NCI-H187 treated with DMSO at 0.1 percent for 48 hours (cell line): ENCODE measurements at regions not wholly inside any gene's neighbourhood (a gene's known extent, or its start where the extent isn't known, plus 50 kb on each side); places are given as distances from the start of the nearest gene placed in this dataset.
"Not testable (repeated sequence)": the region's sequence is repeated elsewhere in the genome, so short reads cannot be mapped to it uniquely, and the experiment has no call there.

Experiments
- DNase-seq: peaks from one replicate; lab custom pipeline; 2025; lab: John Stamatoyannopoulos, UW

DNA sequence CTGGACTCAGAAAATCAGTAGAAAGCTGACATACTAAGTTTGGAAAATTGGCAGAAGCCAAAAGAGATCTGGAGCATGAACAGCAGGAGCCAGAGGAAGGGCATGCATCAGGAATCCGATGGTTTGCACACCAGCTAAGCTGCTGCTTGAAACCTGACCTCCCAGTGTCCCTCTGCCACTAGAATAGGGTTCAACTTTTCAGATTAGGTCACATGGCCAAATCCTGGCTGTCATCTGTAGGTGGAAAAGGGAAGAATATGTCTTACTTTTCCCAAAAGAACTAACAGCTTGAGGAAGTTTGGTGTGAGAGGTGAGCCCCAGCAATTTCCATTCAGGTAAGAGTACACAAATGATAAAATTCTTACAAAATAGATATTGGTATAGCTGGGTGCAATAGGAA lies 732.6 kb downstream of the RERGL start:
- DNase-seq: no peak

DNA sequence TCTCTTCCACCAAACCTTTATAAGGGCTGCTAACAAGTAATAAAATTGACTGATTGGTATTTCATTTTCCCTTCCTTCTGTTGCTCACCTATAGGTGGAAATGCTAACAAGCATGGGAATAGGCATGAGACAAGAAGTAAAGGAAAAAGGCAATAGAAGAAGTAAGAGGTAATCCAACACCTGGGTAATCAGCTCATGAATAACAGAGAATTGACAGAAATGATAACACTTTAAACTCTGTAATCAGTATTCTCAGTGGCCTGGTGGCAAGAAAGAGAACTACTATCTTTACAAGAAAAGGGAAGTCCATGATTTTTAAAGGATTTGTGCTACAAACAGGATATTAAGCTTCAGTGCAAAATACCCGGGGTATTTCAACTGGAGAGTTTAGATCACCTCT lies 737.8 kb downstream of the RERGL start:
- DNase-seq: no peak

DNA sequence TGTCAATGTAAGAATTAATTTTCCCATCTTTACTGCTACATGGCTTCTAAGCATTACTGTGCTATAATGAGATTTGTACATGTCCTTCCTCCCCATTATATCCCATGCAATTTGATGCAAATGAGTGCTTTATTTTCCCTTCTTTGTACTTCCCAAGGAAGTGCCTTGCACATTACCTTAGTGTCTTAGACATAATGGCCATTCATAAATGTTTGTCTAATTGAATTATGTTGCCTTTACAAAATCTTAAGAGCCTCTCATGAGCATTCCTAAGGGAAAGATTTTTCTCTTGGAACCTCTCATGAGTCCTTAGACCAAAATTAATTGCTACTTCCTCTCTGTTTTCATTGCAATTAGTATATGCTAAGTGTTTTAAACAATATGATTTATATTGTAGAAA lies 741.7 kb downstream of the RERGL start:
- no peak for DNase-seq

DNA sequence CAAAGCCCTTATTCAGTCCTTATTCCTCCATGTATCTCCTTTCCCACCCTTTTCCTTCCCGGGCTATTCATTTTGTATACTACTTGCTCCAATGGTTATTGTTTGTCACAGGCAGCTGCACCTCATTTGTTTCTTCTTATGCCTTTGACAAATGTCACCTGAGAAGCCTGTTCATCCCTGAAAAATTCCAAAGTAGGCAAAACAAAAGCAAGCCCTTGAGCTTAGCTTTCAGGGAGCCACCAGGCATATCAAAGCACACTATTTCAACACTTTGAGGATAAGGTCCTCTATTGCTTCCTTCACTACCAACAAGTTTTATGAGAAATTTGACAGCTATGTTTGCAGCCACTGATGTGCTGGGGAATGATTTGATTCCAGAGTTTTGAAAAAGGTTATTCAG lies 738.7 kb upstream of the LMO3 start:
- peak; percentile 56 for DNase-seq

DNA sequence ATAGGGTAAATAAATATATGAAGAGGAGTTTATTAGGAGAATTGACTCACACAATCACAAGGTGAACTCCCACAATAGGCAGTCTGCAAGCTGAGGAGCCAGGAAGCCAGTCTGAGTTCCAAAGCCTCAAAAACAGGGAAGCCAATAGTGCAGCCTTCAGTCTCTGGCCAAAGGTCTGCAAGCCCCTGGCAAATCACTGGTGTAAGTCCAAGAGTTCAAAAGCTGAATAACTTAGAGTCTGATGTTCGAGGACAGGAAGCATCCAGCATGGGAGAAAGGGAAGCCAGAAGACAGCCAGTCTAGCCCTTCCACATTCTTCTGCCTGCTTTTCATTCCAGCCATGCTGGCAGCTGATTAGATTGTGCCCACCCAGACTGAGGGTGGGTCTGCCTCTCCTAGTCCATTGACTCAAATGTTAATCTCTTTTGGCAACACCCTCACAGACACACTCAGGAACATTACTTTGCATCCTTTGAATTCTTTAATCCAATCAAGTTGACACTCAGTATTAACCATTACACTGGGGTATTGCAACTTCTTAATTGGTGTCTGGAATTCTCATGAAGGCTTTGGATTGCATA lies 736.5 kb upstream of the LMO3 start:
- DNase-seq: no peak

DNA sequence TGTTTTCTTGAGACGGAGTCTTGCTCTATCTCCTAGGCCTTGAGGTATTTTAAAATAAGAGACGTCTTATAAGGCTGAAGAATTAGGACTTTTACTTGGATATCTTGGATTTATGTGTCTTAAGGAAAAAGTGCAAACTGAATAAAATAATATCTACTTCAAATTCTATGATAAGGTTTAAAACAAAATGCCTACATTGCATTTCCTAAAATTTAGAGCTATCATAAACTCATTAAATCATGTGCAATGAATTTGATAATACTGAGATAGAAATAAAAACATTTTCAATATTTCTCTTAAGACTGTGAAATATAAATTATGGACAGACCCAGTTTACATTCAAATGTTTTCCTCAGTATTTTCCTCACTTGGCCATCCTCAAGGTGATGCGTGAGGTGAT lies 729.5 kb upstream of the LMO3 start:
- no peak for DNase-seq

DNA sequence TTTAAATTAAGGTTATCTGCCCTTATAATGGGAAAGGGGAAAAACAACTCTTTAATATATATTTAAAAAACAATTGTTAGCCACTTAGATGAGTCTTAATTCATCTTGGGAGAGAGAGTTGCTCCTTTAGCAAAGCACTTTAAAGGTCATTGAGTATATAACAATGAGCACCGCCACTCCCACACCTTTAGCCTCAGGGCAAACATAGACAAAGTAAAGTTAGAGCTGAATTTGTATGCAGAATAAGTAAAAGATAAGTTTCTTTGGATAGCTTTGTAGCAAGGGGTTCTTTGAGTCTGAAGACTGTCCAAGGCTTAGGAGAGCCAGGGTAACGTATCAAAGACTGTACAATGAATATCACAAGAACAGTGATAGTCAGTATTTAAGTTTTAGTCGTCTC lies 728.8 kb upstream of the LMO3 start:
- no peak for DNase-seq

DNA sequence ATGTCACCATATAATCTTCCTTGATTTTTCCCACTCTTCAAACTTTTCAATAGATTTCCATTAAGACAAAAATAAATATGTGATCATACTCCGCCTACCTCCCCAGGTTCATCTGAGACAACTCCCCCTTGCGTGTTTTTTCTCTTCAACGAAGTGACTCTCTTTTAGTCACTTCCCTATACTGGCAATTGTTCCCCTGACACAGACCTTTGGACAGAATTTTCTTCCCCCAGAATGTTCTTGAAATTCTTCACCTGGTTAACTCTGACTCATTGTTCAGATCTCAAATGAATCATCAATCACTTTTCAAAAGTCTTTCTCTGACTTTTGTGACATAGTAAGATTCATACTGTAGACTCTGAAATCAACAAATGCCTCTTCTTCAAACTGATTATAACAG lies 727.3 kb upstream of the LMO3 start:
- DNase-seq: no peak

DNA sequence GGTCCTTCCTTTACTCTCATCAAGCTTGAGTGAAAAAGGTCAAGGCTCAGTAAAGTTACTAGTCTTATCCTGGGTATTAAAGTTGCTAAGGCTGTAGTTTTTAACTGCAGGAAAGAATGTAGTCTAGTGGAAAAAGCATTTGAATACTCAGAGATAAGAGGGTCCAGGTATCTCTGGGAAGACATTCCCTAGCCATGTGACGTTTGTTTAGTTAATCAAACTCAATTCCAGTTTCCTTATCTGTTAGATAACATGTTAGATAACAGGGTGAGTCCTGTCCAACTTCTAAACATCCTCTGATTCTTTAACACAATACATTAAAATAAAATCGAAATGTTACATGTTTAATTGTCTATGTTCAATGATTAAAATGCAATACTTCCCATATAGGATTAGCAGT lies 720.7 kb upstream of the LMO3 start:
- DNase-seq: no peak

DNA sequence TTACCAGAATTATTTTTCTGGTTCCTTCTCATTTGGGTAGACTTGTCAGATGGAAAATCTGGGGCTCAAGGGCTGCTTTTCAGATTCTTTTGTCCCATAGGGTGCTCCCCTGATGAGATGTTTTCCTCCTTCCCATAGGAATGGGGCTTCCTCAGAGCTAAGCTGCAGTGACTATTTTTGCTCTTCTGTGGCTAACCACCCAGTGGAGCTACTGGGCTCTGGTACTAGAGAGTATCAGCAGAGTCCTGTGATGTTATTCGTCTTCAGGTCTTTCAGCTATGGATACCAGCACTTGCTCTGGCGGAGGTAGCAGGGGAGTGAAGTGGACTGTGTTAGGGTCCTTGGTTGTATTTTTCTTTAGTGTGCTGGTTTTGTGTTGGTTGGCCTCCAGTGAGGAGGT lies 716.1 kb upstream of the LMO3 start:
- no peak for DNase-seq

DNA sequence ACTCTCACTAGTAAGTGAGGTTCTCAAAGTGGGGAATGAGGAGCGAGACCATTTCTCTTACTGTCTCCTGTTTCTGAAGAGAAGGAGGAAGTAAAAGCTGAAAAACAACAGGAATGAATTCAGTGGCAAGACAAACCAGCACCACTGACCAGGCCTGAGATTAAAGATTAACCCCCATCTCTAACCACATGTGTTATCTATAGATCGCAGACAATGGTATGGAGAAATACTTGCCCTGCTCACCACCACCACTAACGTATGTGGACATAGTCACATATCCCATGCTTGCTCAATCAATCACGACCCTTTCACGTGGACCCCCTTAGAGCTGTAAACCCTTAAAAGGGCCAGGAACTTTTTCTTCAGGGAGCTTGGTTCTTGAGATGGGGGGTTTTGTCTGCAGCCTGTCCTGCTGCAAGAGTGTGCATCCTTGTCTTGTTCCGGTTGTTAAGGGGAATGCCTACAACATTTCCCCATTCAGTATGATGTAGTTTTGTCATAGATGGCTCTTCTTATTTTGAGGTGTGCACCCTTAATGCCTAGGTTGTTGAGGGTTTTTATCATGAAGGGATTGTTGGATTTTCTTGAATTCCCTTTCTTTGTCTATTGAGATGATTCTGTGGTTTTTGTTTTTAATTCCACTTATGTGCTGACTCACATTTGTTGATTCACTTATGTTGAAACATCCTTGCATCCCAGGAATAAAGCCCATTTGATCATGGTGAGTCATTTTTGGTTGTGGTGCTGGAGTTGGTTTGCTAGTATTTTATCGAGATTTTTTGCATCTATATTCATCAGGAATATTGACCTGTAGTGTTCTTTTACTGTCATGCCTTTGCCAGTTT lies 698.8 kb upstream of the LMO3 start:
- DNase-seq: no peak

DNA sequence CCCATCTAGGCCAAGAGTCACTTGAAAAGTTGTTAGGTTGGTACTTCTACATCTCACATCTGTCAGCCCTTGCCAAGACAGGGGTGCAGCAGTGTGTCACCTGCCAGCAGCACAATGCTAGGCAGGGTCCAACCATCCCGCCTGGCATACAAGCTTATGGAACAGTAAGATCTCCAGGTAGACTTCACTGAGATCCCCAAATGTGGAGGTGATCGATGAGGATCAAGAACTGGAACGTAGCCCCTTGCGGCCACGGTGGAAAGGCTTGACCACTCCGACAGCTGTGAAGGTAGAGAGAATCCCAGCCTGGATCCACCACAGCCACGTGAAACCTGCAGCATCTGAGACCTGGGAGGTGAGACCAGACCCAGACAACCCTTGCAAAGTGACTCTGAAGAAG lies 696.0 kb upstream of the LMO3 start:
- DNase-seq: no peak

DNA sequence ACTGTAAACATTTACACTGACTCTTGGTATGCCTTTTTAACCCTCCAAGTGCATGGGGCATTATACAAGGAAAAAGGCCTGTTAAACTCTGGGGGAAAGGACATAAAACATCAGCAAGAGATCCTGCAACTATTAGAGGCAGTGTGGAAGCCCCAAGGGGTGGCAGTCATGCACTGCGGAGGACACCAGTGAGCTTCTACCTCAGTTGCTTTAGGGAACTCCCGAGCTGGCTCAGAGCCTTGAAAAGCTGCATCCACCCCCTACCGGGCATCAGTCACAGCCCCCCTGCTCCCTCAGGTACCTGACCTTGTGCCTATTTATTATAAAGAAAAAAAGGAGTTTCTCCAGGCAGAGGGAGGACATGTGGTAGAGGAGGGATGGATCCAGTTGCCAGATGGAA lies 695.6 kb upstream of the LMO3 start:
- DNase-seq: no peak

DNA sequence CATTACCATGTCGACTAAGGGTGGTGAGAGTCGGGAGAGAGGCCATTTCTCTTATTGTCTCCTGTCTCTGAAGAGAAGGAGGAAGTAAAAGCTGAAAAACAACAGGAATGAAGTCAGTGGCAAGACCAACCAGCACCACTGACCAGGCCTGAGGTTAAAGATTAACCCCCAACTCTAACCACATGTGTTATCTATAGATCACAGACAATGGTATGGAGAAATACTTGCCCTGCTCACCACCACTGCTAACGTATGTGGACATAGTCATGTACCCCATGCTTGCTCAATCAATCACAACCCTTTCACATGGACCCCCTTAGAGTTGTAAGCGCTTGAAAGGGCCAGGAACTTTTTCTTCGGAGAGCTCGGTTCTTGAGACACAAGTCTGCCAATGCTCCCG lies 690.9 kb upstream of the LMO3 start:
- DNase-seq: no peak

DNA sequence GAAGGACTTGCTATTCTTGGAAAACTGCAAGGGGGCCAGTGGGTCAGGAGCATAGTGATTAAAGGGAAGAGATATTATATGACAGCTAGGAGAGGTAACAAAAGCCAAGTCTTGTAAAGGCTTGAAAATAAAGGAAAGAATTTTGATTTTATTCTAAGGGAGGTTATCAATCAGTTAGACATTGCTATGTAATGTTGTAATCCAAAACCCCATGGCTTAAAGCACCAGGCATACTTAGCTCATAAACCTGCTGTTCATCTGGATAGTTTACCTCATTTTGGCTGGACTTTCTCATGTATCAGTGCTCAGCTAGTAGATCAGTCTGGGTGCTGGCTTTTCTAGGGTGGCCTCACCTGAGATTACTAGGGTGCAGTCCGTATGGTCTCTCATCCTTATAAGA lies 680.9 kb upstream of the LMO3 start:
- DNase-seq: no peak

DNA sequence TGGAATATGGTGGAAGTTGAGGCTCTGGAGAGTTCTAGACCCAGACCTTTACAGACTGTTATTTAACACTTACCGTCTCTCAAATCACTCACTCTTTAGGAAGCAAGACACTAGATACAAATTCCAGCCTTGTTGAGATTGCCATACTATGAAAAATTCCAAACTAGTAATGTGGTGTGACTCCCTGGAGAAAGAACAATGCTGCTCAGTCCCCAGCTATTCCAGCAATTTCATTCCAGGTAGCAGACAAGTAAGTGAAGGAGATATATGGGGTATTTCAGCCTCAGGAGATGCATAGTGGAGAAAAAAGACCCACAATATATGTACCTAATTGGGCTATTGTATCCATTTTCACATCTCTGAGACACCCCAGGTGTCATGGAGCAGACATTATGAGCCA lies 678.9 kb upstream of the LMO3 start:
- DNase-seq: no peak

DNA sequence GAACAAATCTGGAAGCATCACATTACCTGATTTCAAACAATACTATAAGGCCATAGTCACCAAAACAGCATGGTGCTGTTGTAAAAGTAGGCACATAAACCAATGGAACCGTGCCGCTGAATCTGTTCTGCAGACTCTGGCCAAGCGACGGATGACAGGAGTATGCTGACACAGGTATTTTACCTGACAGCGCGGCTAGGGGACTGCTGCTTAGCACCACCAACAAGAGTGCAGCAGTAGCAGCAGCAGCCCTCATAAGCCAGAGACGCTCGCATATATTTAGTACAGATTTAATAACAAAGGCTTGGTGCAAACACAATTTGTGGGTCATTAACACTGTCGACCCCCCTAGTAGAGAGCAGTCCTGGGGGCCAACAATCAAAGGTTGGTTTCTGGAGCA lies 677.6 kb upstream of the LMO3 start:
- no peak for DNase-seq

DNA sequence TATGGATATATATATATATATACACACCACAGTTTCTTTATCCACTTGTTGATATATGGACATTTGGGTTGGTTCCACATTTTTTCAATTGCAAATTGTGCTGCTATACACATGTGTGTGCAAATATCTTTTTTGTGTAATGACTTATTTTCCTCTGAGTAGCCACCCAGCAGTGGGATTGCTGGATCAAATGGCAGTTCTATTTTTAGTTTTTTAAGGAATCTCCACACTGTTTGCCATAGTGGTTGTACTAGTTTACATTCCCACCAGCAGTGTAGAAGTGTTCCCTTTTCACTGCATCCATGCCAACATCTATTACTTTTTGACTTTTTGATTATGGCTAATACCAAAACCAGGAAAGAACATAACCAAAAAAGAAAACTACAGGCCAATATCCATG lies 676.2 kb upstream of the LMO3 start:
- DNase-seq: not testable (repeated sequence)

DNA sequence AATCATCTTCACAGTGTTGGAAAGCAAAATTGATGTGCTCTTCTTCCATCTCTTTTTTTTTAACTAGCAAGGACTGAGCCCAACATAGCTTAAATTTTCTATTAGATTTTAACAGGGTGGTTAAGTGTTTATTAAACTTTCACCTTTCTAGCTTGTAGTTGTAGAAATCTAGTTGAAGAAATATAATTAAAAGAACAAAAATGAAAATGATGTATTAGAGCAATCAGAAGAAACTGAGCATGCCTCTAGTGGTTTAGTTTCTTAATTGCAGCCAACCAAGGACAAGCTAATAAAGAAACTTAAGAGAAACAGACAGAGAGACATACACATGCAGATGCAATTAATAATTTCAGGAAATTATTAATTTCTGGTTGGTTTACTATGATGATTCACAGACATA lies 673.0 kb upstream of the LMO3 start:
- DNase-seq: no peak

DNA sequence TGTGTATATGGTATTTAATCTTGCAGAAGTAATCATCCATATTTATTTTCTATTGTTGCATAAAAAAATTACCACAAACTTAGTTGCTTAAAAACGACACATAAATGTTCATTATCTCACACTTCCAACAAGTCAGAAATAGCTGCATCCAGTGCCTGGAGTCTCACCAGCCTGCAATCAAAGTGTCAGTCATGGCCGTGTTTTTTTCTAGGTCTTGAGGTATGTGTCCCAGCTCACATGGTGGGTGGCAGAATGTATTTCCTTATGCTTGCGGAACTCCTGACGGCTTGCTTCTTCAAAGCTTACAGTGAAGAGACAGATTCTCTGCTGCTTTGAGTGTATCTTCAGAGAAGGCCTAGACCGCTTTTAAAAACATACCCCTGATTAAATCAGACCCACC lies 670.2 kb upstream of the LMO3 start:
- DNase-seq: no peak

DNA sequence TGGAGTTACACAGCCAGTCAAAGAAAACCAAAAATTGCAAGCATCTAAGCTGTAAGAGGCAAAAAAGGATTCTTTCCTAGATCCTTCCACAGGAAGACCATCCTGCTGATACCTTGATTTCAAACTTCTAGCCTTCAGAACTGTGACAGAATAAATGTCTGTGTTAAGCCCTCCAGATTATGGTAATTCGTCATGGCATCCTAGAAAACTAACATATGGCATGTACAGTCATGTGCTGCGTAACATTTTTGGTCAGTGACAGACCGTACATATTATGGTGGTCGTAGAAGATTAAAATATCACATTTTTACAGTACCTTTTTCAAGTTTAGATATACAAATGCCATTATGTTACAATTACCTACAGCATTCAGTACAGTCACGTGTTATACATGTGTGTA lies 660.9 kb upstream of the LMO3 start:
- DNase-seq: no peak

DNA sequence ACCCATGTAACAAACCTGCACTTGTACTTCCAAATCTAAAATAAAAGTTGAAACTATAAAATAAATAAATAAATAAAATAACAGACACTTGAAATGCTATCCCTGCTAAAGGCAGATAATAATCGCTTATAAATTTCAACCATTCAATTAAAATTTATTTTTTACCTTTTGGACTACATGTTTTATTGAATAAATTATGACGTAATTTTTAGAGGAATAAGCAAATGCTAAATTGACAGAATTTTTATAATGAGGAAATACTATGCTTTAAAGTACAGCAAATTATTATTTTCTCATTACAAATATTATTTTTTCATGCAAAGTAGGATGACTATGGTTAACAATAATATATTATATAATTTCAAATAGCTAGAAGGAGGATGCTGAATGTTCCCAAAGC lies 658.6 kb upstream of the LMO3 start:
- no peak for DNase-seq

DNA sequence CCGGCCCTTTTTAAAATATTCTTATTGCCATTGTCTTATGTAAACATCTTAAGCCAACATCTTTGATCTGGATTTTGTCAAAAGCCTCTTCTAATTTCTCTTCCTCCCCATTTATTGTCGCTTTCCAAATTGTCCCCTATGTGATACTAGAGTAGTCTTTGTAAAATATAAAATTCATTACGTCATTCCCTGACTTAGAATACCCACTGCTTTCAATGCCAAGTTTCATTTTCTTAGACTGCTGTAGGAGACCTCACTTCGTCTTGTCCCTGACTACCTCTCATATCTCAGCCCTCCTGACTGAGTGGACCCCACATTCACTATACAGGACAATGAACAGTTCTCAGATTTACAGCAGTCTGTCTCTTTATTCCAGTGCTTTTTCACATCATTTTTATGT lies 633.9 kb upstream of the LMO3 start:
- DNase-seq: no peak

DNA sequence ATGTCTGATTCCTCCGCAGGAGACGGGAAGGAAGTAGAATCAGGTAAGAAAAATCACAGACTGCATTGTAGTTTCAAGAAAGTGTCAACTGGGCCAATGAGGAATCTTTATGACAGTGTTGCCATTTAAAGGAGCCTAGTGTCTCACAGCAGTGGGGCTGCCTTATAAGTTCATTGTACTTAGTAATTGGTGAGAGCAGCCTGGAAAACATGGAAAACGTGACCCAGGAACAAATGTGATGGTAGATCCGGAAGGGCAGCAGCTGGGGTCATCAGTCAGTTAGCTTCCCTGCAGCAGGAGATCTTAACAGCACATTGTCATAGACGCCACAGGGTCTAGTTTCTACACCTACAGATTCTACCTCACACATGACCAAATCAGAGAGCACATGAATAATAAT lies 630.0 kb upstream of the LMO3 start:
- no peak for DNase-seq
